Esophagus muscularis mucosa (tissue), 4 donors: ENCODE measurements at regions not wholly inside any gene's neighbourhood (a gene's known extent, or its start where the extent isn't known, plus 50 kb on each side); places are given as distances from the start of the nearest gene placed in this dataset.

Experiments
- DNase-seq: peaks from one replicate; pipeline ENCODE4 v3.0.0-alpha.2; 2017; ENCODE audit errors: extremely low spot score
- H3K27ac ChIP-seq, 4 donors: fragments of 200-600 bp; sonication (generic); replicated peaks in 1 of 4; 1 replicate in 3 of 4; 2 replicates in 1 of 4; pipeline ENCODE4 v1.5.1; 2016 to 2019; ENCODE audit warnings: mild to moderate bottlenecking in 1 of 4
- H3K27me3 ChIP-seq, 4 donors: fragments of 200-600 bp; sonication (generic); one replicate each; pipeline versions ENCODE4 v1.5.1 to v1.6.0; 2016 to 2019
- H3K36me3 ChIP-seq, 4 donors: fragments of 200-600 bp; sonication (generic); one replicate each; pipeline ENCODE4 v1.5.1; 2016 to 2019
- H3K4me1 ChIP-seq, 4 donors: fragments of 200-600 bp; sonication (generic); one replicate each; pipeline ENCODE4 v1.5.1; 2016 to 2019
- H3K4me3 ChIP-seq, 4 donors: fragments of 200-600 bp; sonication (generic); 1 replicate in 2 of 4; 2 replicates in 2 of 4; pipeline ENCODE4 v1.5.1; 2016 to 2019; ENCODE audit warnings: mild to moderate bottlenecking in 4 of 4, moderate library complexity in 1 of 4
- H3K9me3 ChIP-seq, 4 donors: fragments of 200-600 bp; sonication (generic); 1 replicate in 3 of 4; 2 replicates in 1 of 4; pipeline ENCODE4 v1.5.1; 2016 to 2019
- CTCF ChIP-seq, 3 experiments: fragments of 200-600 bp in 2 of 3; fragments of 450-650 bp in 1 of 3; sonication (generic) in 2 of 3; IDR thresholded peaks; one replicate each; pipeline ENCODE4 v1.5.1; 2017 to 2019; ENCODE audit warnings: antibody characterized with exemption in 3 of 3, mild to moderate bottlenecking in 2 of 3, moderate library complexity in 1 of 3
- EP300 ChIP-seq: sonication (generic); formaldehyde crosslinking; IDR thresholded peaks from one replicate; pipeline ENCODE4 v1.6.1; 2017; ENCODE audit warnings: antibody characterized with exemption
- POLR2A ChIP-seq: fragments of 450-650 bp; IDR thresholded peaks from one replicate; pipeline ENCODE4 v1.6.1; 2017; ENCODE audit warnings: antibody characterized with exemption, moderate library complexity, mild to moderate bottlenecking, low read depth
- POLR2AphosphoS5 ChIP-seq, 2 donors: sonication (generic); formaldehyde crosslinking; IDR thresholded peaks; one replicate each; pipeline ENCODE4 v1.6.1; 2017; ENCODE audit warnings: antibody characterized with exemption in 2 of 2
- WGBS: methylation state at CpG from one replicate; pipeline ENCODE4 v1.1.5; 2018; 5-methylcytosine and 5-hydroxymethylcytosine counted together
- intact Hi-C: fragments of 100-400 bp; cut with DNase I; formaldehyde crosslinking; loops from one replicate; pipeline ENCODE4 v1.15.1; 2023

- TF ChIP-seq CTCF (IDR thresholded peaks at IDR 0.05) (no peak), EP300 (no peak), POLR2A (no peak), POLR2AphosphoS5 (IDR thresholded peaks at IDR 0.05) (no peak)
- intact Hi-C loops = no loop called here
- 43% methylated on average over 5 of the region's 5 CpGs for WGBS
- no peak overlapping the region for H3K4me3 ChIP-seq
- H3K36me3 ChIP-seq = no peaks in the 10 kb centered on the region
- no peak for DNase-seq
- no peaks in the 10 kb centered on the region for H3K4me1 ChIP-seq
- H3K9me3 ChIP-seq = no peaks in the 10 kb centered on the region
- no peak overlapping the region for H3K27ac ChIP-seq
- H3K27me3 ChIP-seq = no peaks in the 10 kb centered on the region
These were observed 308.9 kb upstream of the LRFN5 start for GRCh38 chr14:41297576-41298327.

- intact Hi-C loops = no loop called here
These were observed 310.9 kb upstream of the LRFN5 start for GRCh38 chr14:41295734-41296133.

DNA sequence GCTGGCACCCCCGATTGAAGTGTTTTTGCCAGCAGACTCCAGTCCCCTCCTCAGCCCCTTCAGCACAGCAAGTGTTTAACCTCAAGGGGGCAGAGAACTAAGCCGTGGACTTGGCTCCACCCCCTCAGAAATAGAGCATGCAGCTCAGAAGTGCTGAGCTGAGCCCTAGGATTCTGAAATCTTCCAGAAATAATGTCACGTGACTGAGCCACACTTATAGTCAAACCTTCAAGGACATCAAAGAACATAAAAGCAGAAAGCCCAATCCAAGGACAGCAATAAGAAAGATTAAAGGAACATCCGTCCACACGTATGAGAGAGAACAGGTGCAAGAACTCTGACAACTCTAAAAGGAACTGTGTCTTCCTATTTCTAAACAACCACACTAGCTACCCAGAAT, 317.7 kb upstream of the LRFN5 start:
- WGBS = 71% methylated on average over 4 of the region's 5 CpGs
- intact Hi-C loops = no loop called here
- Histone ChIP-seq H3K27me3 (no peaks in the 10 kb centered on the region), H3K36me3 (no peaks in the 10 kb centered on the region), H3K4me1 (no peaks in the 10 kb centered on the region), H3K9me3 (no peaks in the 10 kb centered on the region), H3K4me3 (no peak overlapping the region), H3K27ac (no peak overlapping the region)
- no peak for TF ChIP-seq POLR2A
- TF ChIP-seq EP300 = no peak
- no peak for TF ChIP-seq CTCF (IDR thresholded peaks at IDR 0.05)
- no peak for TF ChIP-seq POLR2AphosphoS5 (IDR thresholded peaks at IDR 0.05)
- no peak for DNase-seq

More at GRCh38 chr14:41295734-41296133, 310.9 kb upstream of the LRFN5 start:
- no peak for DNase-seq
- WGBS = 89% methylated on average over 3 of the region's 3 CpGs
- Histone ChIP-seq H3K36me3 (no peaks in the 10 kb centered on the region), H3K9me3 (no peaks in the 10 kb centered on the region), H3K4me3 (no peak overlapping the region), H3K27ac (no peak overlapping the region), H3K4me1 (no peaks in the 10 kb centered on the region), H3K27me3 (no peaks in the 10 kb centered on the region)
- no peak for TF ChIP-seq CTCF (IDR thresholded peaks at IDR 0.05)
- TF ChIP-seq POLR2A = no peak
- TF ChIP-seq POLR2AphosphoS5 (IDR thresholded peaks at IDR 0.05) = no peak
- TF ChIP-seq EP300 = no peak

- Histone ChIP-seq H3K4me1 (no peaks in the 10 kb centered on the region), H3K36me3 (no peaks in the 10 kb centered on the region), H3K27ac (no peak overlapping the region), H3K9me3 (no peaks in the 10 kb centered on the region), H3K4me3 (no peak overlapping the region), H3K27me3 (no peaks in the 10 kb centered on the region)
- no peak for TF ChIP-seq POLR2A
- no peak for TF ChIP-seq POLR2AphosphoS5 (IDR thresholded peaks at IDR 0.05)
- no peak for TF ChIP-seq EP300
- no peak for TF ChIP-seq CTCF (IDR thresholded peaks at IDR 0.05)
- 21% methylated on average over 4 of the region's 4 CpGs for WGBS
- intact Hi-C loops = no loop called here
- DNase-seq = no peak
These were observed 321.4 kb upstream of the LRFN5 start for GRCh38 chr14:41285186-41285748.
